ENCODE measurements at regions not wholly inside any gene's neighbourhood (a gene's known extent, or its start where the extent isn't known, plus 50 kb on each side); places are given as distances from the start of the nearest gene placed in this dataset.

DNA sequence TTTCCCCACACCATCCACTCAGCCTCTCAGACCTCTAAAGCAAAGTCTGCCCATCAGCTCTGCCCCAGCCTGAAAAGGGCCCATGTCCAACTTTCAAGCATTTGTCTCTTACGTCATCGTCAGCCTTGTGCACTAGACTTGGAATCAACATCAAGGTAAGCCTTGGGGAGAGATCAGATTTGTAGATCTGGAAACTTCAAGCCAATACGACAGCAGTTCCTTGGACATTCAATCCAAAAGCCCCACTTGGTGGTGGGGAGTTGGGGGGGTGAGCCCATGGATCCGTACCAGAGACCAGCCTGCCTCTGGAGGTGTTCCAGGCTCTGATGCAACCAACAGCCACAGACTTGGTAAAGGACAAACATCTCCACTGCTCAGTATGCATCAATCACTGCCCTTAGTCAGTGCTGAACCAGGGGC, 206.8 kb upstream of the MEIS1 start:
- TF ChIP-seq, protein P1, sequence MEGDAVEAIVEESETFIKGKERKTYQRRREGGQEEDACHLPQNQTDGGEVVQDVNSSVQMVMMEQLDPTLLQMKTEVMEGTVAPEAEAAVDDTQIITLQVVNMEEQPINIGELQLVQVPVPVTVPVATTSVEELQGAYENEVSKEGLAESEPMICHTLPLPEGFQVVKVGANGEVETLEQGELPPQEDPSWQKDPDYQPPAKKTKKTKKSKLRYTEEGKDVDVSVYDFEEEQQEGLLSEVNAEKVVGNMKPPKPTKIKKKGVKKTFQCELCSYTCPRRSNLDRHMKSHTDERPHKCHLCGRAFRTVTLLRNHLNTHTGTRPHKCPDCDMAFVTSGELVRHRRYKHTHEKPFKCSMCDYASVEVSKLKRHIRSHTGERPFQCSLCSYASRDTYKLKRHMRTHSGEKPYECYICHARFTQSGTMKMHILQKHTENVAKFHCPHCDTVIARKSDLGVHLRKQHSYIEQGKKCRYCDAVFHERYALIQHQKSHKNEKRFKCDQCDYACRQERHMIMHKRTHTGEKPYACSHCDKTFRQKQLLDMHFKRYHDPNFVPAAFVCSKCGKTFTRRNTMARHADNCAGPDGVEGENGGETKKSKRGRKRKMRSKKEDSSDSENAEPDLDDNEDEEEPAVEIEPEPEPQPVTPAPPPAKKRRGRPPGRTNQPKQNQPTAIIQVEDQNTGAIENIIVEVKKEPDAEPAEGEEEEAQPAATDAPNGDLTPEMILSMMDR (IDR thresholded peaks at IDR 0.05): no peak
- TF ChIP-seq POLR2AphosphoS5 (IDR thresholded peaks at IDR 0.05) (no peak), EP300 (IDR thresholded peaks at IDR 0.05; ENCODE audit: low read depth) (no peak), POLR2A (IDR thresholded peaks at IDR 0.05) (no peak)
